ENCODE measurements at regions not wholly inside any gene's neighbourhood (a gene's known extent, or its start where the extent isn't known, plus 50 kb on each side); places are given as distances from the start of the nearest gene placed in this dataset.

- no peak for DNase-seq (ENCODE audit: low spot score in 2 of 2)
- H3K9me3 ChIP-seq: no peaks in the 10 kb centered on the region
- H3K27ac ChIP-seq: peak overlapping the region in 1 of 2 donors; percentile 70
- no peaks in the 10 kb centered on the region for H3K27me3 ChIP-seq
- no peak overlapping the region for H3K4me3 ChIP-seq
- intact Hi-C loops (cut with DNase I; ENCODE audit: low total_unique reads): no loop called here
- H3K36me3 ChIP-seq: no peaks in the 10 kb centered on the region
- H3K4me1 ChIP-seq: no peaks in the 10 kb centered on the region
- TF ChIP-seq POLR2AphosphoS5 (IDR thresholded peaks at IDR 0.05) (no peak), POLR2A (IDR thresholded peaks at IDR 0.05) (no peak), CTCF (IDR thresholded peaks at IDR 0.05) (no peak)
Observed at GRCh38 chr6:149153100-149153499, 164.4 kb upstream of the TAB2 start.

GRCh38 chr6:149153693-149154092 lies 163.8 kb upstream of the TAB2 start:
- Histone ChIP-seq H3K27ac (peak overlapping the region in 1 of 2 donors; percentile 70), H3K27me3 (no peaks in the 10 kb centered on the region), H3K4me1 (no peaks in the 10 kb centered on the region), H3K4me3 (peak overlapping the region in 1 of 3 donors; percentile 39), H3K9me3 (no peaks in the 10 kb centered on the region), H3K36me3 (no peaks in the 10 kb centered on the region)
- intact Hi-C loops (cut with DNase I; ENCODE audit: low total_unique reads): no loop called here
- no peak for DNase-seq (ENCODE audit: low spot score in 2 of 2)
- TF ChIP-seq POLR2A (IDR thresholded peaks at IDR 0.05): no peak
- TF ChIP-seq POLR2AphosphoS5 (IDR thresholded peaks at IDR 0.05): no peak
- TF ChIP-seq CTCF (IDR thresholded peaks at IDR 0.05): no peak

- TF ChIP-seq POLR2AphosphoS5 (IDR thresholded peaks at IDR 0.05) (no peak), POLR2A (IDR thresholded peaks at IDR 0.05) (no peak), CTCF (IDR thresholded peaks at IDR 0.05) (no peak)
- Histone ChIP-seq H3K9me3 (no peaks in the 10 kb centered on the region), H3K27me3 (no peaks in the 10 kb centered on the region), H3K27ac (peak overlapping the region in 1 of 2 donors; percentile 70), H3K36me3 (no peaks in the 10 kb centered on the region), H3K4me3 (no peak overlapping the region), H3K4me1 (no peaks in the 10 kb centered on the region)
- no peak for DNase-seq (ENCODE audit: low spot score in 2 of 2)
- intact Hi-C loops (cut with DNase I; ENCODE audit: low total_unique reads): no loop called here
Observed at GRCh38 chr6:149154261-149154821, 163.2 kb upstream of the TAB2 start.

- no peak for TF ChIP-seq CTCF (IDR thresholded peaks at IDR 0.05)
- no peak for TF ChIP-seq POLR2AphosphoS5 (IDR thresholded peaks at IDR 0.05)
- TF ChIP-seq POLR2A (IDR thresholded peaks at IDR 0.05): no peak
- no peaks in the 10 kb centered on the region for H3K9me3 ChIP-seq
- H3K4me1 ChIP-seq: no peaks in the 10 kb centered on the region
- no peaks in the 10 kb centered on the region for H3K27me3 ChIP-seq
- H3K27ac ChIP-seq: no peak overlapping the region
- no peak overlapping the region for H3K4me3 ChIP-seq
- no peak for DNase-seq (ENCODE audit: low spot score in 2 of 2)
- intact Hi-C loops (cut with DNase I; ENCODE audit: low total_unique reads): no loop called here
- no peaks in the 10 kb centered on the region for H3K36me3 ChIP-seq
Observed at GRCh38 chr6:149157126-149157525, 160.4 kb upstream of the TAB2 start.

GRCh38 chr6:149158076-149158475 lies 159.4 kb upstream of the TAB2 start:
- Histone ChIP-seq H3K4me3 (no peak overlapping the region), H3K27ac (no peak overlapping the region), H3K4me1 (no peaks in the 10 kb centered on the region), H3K36me3 (no peaks in the 10 kb centered on the region), H3K9me3 (no peaks in the 10 kb centered on the region), H3K27me3 (no peaks in the 10 kb centered on the region)
- no peak for DNase-seq (ENCODE audit: low spot score in 2 of 2)
- TF ChIP-seq CTCF (IDR thresholded peaks at IDR 0.05): no peak
- no peak for TF ChIP-seq POLR2AphosphoS5 (IDR thresholded peaks at IDR 0.05)
- TF ChIP-seq POLR2A (IDR thresholded peaks at IDR 0.05): no peak
- intact Hi-C loops (cut with DNase I; ENCODE audit: low total_unique reads): no loop called here

Data from breast epithelium (tissue), 4 donors.